Smooth muscle cell (in vitro differentiated cells): ENCODE measurements at regions not wholly inside any gene's neighbourhood (a gene's known extent, or its start where the extent isn't known, plus 50 kb on each side); places are given as distances from the start of the nearest gene placed in this dataset.

ENCODE experiments used
- DNase-seq: peaks from one replicate; lab custom pipeline; 2025; ENCODE audit not compliant: unreplicated experiment; lab: John Stamatoyannopoulos, UW
- H2AFZ ChIP-seq: fragments of 200-600 bp; sonication (generic); 2 replicates; pipeline ENCODE4 v1.6.0; 2016; ENCODE audit warnings: antibody characterized with exemption, low read depth, mild to moderate bottlenecking
- H3F3A ChIP-seq: fragments of 200-600 bp; sonication (generic); 2 replicates; pipeline ENCODE4 v1.6.0; 2017; ENCODE audit warnings: antibody characterized with exemption, low read depth
- H3K27ac ChIP-seq: fragments of 200-600 bp; sonication (generic); 2 replicates; pipeline ENCODE4 v1.5.1; 2016; ENCODE audit warnings: low read depth, mild to moderate bottlenecking
- H3K27me3 ChIP-seq: fragments of 200-600 bp; sonication (generic); 2 replicates; pipeline ENCODE4 v1.6.1; 2016; ENCODE audit warnings: low read depth, mild to moderate bottlenecking
- H3K36me3 ChIP-seq: fragments of 200-600 bp; sonication (generic); 2 replicates; pipeline ENCODE4 v1.5.1; 2016; ENCODE audit warnings: low read depth
- H3K4me1 ChIP-seq: fragments of 200-600 bp; sonication (generic); 2 replicates; pipeline ENCODE4 v1.5.1; 2016; ENCODE audit warnings: low read depth
- H3K4me2 ChIP-seq: fragments of 200-600 bp; sonication (generic); 2 replicates; pipeline ENCODE4 v1.6.0; 2016; ENCODE audit warnings: mild to moderate bottlenecking
- H3K4me3 ChIP-seq: fragments of 200-600 bp; sonication (generic); 2 replicates; pipeline ENCODE4 v1.5.1; 2016; ENCODE audit warnings: mild to moderate bottlenecking
- H3K79me2 ChIP-seq: fragments of 200-600 bp; sonication (generic); 2 replicates; pipeline ENCODE4 v1.6.0; 2016; ENCODE audit warnings: low read depth, mild to moderate bottlenecking
- H3K9ac ChIP-seq: fragments of 200-600 bp; sonication (generic); 2 replicates; pipeline ENCODE4 v1.6.0; 2016; ENCODE audit warnings: low read depth
- H3K9me3 ChIP-seq: fragments of 200-600 bp; sonication (generic); replicated peaks from 2 replicates; pipeline ENCODE4 v1.5.1; 2016; ENCODE audit warnings: low read depth
- H4K20me1 ChIP-seq: fragments of 200-600 bp; sonication (generic); 2 replicates; pipeline ENCODE4 v1.6.0; 2016; ENCODE audit warnings: low read depth
- WGBS: methylation state at CpG from one replicate; pipeline ENCODE4 v1.1.7; 2016; ENCODE audit warnings: low lambda C conversion rate; 5-methylcytosine and 5-hydroxymethylcytosine counted together
- small RNA-seq: library from RNA; depleted of rRNA; stranded (forward); fragments of <200 nt; gene quantifications from one replicate; pipeline ENCODE3, GENCODE V24; 2014
- TF ChIP-seq, protein P1 (sequence below): fragments of 200-600 bp; sonication (generic); IDR thresholded peaks from 2 replicates; pipeline ENCODE4 v1.5.1; 2017; ENCODE audit warnings: borderline replicate concordance, mild to moderate bottlenecking, antibody characterized with exemption; ENCODE audit not compliant: insufficient read depth, poor library complexity, severe bottlenecking

DNA sequence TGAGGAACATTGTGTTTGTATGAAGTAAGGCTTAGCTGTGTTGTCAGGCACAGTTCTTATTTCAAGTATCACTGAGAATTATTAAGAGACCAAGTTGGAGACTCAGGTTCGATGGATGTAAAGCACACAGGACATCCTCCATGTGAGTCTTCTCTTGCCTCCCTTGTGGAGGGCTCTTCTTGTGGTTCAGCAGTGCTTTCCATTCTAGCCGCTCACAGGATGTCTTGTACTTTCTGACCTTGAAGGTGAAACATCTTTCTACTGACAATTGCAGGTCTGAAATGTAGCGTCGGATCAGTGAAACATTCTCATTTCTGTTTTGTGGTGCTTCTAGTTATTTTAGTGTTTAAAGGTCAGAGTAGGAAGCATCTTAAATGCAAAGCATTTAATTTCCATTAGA lies 154.6 kb downstream of the HIPK3 start:
- Histone ChIP-seq H3F3A (no peaks in the 10 kb centered on the region), H3K27ac (no peak overlapping the region), H3K4me3 (no peak overlapping the region), H4K20me1 (peaks cover 15% of the 10 kb centered on the region), H3K4me1 (no peaks in the 10 kb centered on the region), H3K27me3 (peaks cover 17% of the 10 kb centered on the region), H3K9ac (no peak overlapping the region), H3K4me2 (no peak overlapping the region), H2AFZ (no peak overlapping the region), H3K9me3 (no peaks in the 10 kb centered on the region), H3K36me3 (no peaks in the 10 kb centered on the region), H3K79me2 (no peaks in the 10 kb centered on the region)
- TF ChIP-seq, protein P1, sequence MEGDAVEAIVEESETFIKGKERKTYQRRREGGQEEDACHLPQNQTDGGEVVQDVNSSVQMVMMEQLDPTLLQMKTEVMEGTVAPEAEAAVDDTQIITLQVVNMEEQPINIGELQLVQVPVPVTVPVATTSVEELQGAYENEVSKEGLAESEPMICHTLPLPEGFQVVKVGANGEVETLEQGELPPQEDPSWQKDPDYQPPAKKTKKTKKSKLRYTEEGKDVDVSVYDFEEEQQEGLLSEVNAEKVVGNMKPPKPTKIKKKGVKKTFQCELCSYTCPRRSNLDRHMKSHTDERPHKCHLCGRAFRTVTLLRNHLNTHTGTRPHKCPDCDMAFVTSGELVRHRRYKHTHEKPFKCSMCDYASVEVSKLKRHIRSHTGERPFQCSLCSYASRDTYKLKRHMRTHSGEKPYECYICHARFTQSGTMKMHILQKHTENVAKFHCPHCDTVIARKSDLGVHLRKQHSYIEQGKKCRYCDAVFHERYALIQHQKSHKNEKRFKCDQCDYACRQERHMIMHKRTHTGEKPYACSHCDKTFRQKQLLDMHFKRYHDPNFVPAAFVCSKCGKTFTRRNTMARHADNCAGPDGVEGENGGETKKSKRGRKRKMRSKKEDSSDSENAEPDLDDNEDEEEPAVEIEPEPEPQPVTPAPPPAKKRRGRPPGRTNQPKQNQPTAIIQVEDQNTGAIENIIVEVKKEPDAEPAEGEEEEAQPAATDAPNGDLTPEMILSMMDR = no peak
- WGBS = 93% methylated on average over 4 of the region's 4 CpGs
- DNase-seq = no peak

- Histone ChIP-seq H3K9ac (no peak overlapping the region), H3K36me3 (no peaks in the 10 kb centered on the region), H3F3A (no peaks in the 10 kb centered on the region), H3K4me2 (no peak overlapping the region), H3K79me2 (no peaks in the 10 kb centered on the region), H3K4me3 (no peak overlapping the region), H3K4me1 (no peaks in the 10 kb centered on the region), H3K27me3 (peaks cover 17% of the 10 kb centered on the region), H4K20me1 (peaks cover 15% of the 10 kb centered on the region), H3K9me3 (no peaks in the 10 kb centered on the region), H2AFZ (no peak overlapping the region), H3K27ac (no peak overlapping the region)
- TF ChIP-seq, protein P1 = no peak
- 63% methylated on average over 4 of the region's 4 CpGs for WGBS
- no peak for DNase-seq
Measured at GRCh38 chr11:33410086-33410765, 153.0 kb downstream of the HIPK3 start.

Small RNA genes lying in the stretch of these regions (small RNA-seq; reads per million reads assigned to genes)
- 0.08 reads per million for gene AL133399.1
